A673 (cell line): ENCODE measurements at regions not wholly inside any gene's neighbourhood (a gene's known extent, or its start where the extent isn't known, plus 50 kb on each side); places are given as distances from the start of the nearest gene placed in this dataset.

Experiments used
- EZH2 ChIP-seq: fragments of 200-600 bp; sonication (generic); IDR thresholded peaks from 2 replicates; pipeline ENCODE4 v1.6.1; 2017; ENCODE audit warnings: borderline replicate concordance, low read depth, mild to moderate bottlenecking, mixed read lengths, antibody characterized with exemption, low read length; ENCODE audit not compliant: poor library complexity, severe bottlenecking
- TF ChIP-seq, protein P1 (sequence below): fragments of 300-800, 200-600 bp; sonication (generic); conservative IDR thresholded peaks from 2 replicates; pipeline ENCODE4 v1.5.1; 2017; ENCODE audit warnings: low read depth, mild to moderate bottlenecking, antibody characterized with exemption, low read length, moderate library complexity, mixed read lengths

DNA sequence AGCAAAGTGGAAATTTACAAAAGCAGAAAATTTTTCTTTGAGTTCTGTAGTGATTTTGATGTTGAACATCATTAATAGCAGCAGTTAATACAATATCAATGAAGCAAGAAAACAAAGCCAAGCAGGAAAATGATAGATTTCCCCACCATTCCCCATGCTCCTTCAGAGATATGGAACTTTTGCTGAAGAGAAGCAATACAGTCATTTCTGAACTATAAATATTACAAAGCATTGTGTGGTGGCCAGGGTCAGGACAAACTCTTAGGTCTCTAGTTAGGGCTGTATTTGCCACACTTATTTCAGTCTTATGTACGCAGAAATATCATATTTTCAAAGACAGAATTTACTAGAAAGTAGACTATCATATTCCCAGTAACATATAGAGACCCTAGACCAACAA lies 88.8 kb upstream of the P3H2 start:
- TF ChIP-seq, protein P1, sequence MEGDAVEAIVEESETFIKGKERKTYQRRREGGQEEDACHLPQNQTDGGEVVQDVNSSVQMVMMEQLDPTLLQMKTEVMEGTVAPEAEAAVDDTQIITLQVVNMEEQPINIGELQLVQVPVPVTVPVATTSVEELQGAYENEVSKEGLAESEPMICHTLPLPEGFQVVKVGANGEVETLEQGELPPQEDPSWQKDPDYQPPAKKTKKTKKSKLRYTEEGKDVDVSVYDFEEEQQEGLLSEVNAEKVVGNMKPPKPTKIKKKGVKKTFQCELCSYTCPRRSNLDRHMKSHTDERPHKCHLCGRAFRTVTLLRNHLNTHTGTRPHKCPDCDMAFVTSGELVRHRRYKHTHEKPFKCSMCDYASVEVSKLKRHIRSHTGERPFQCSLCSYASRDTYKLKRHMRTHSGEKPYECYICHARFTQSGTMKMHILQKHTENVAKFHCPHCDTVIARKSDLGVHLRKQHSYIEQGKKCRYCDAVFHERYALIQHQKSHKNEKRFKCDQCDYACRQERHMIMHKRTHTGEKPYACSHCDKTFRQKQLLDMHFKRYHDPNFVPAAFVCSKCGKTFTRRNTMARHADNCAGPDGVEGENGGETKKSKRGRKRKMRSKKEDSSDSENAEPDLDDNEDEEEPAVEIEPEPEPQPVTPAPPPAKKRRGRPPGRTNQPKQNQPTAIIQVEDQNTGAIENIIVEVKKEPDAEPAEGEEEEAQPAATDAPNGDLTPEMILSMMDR = no peak
- no peak for TF ChIP-seq EZH2
